ENCODE measurements at regions not wholly inside any gene's neighbourhood (a gene's known extent, or its start where the extent isn't known, plus 50 kb on each side); places are given as distances from the start of the nearest gene placed in this dataset.

- no peak for TF ChIP-seq HNF4G (IDR thresholded peaks at IDR 0.05)
- TF ChIP-seq FOXA1 (IDR thresholded peaks at IDR 0.05), result no peak
- TF ChIP-seq TAF1 (conservative IDR thresholded peaks at IDR 0.05), result no peak
- no peak for TF ChIP-seq RXRA (IDR thresholded peaks at IDR 0.05)
- no peak for TF ChIP-seq ATF3 (IDR thresholded peaks at IDR 0.05)
- TF ChIP-seq CTCF (IDR thresholded peaks at IDR 0.05; ENCODE audit: low read depth, low read length, missing input control), result no peak
- TF ChIP-seq GABPA (IDR thresholded peaks at IDR 0.05 in 1 of 2, conservative IDR thresholded peaks at IDR 0.05 in 1 of 2), result no peak
- no peak for TF ChIP-seq ZBTB33 (IDR thresholded peaks at IDR 0.05)
- no peak for TF ChIP-seq FOXA2 (IDR thresholded peaks at IDR 0.05)
- TF ChIP-seq YY1 (IDR thresholded peaks at IDR 0.05), result no peak
- no peak for TF ChIP-seq SP1 (IDR thresholded peaks at IDR 0.05)
- no peak for TF ChIP-seq REST (IDR thresholded peaks at IDR 0.05)
- TF ChIP-seq NR2F2 (IDR thresholded peaks at IDR 0.05), result no peak
- no peak for TF ChIP-seq HNF4A (conservative IDR thresholded peaks at IDR 0.05)
- no peak overlapping the region for H3K9ac ChIP-seq (ENCODE audit: low read depth in 1 of 2, low read length in 2 of 2)
- WGBS, result 60% methylated on average over 14 of the region's 14 CpGs
These were observed 111.0 kb downstream of the CHST1 start for GRCh38 chr11:45554230-45554967.

GRCh38 chr11:45553383-45553936 is 112.0 kb downstream of the CHST1 start:
- H3K27ac ChIP-seq (ENCODE audit: low read depth in 1 of 2, low read length in 2 of 2), result no peak overlapping the region
- no peaks in the 10 kb centered on the region for H3K36me3 ChIP-seq (ENCODE audit: control insufficient read depth in 4 of 4, insufficient read depth in 3 of 4, low read depth in 1 of 4, low read length in 3 of 4)
- DNase-seq (ENCODE audit: low spot score), result no peak
- no peaks in the 10 kb centered on the region for H3K27me3 ChIP-seq (ENCODE audit: control insufficient read depth in 4 of 4, insufficient read depth in 4 of 4, low read length in 3 of 4)
- H3K4me1 ChIP-seq (ENCODE audit: control insufficient read depth in 4 of 4, insufficient read depth in 4 of 4, low read length in 3 of 4), result no peaks in the 10 kb centered on the region
- no peak overlapping the region for H3K9ac ChIP-seq (ENCODE audit: low read depth in 1 of 2, low read length in 2 of 2)
- H3K4me3 ChIP-seq (ENCODE audit: low read depth in 1 of 3, low read length in 3 of 3), result no peak overlapping the region
- TF ChIP-seq HNF4G (IDR thresholded peaks at IDR 0.05), result no peak
- TF ChIP-seq NR2F2 (IDR thresholded peaks at IDR 0.05), result no peak
- no peak for TF ChIP-seq SP1 (IDR thresholded peaks at IDR 0.05)
- WGBS, result 90% methylated on average over 9 of the region's 9 CpGs
- no peaks in the 10 kb centered on the region for H3K9me3 ChIP-seq (ENCODE audit: control insufficient read depth in 4 of 4, low read length in 3 of 4)

More at GRCh38 chr11:45554230-45554967, 111.0 kb downstream of the CHST1 start:
- H3K9me3 ChIP-seq (ENCODE audit: control insufficient read depth in 4 of 4, low read length in 3 of 4), result no peaks in the 10 kb centered on the region
- no peak overlapping the region for H3K4me3 ChIP-seq (ENCODE audit: low read depth in 1 of 3, low read length in 3 of 3)
- H3K27ac ChIP-seq (ENCODE audit: low read depth in 1 of 2, low read length in 2 of 2), result no peak overlapping the region
- DNase-seq (ENCODE audit: low spot score), result no peak
- no peaks in the 10 kb centered on the region for H3K27me3 ChIP-seq (ENCODE audit: control insufficient read depth in 4 of 4, insufficient read depth in 4 of 4, low read length in 3 of 4)
- H3K36me3 ChIP-seq (ENCODE audit: control insufficient read depth in 4 of 4, insufficient read depth in 3 of 4, low read depth in 1 of 4, low read length in 3 of 4), result no peaks in the 10 kb centered on the region
- no peaks in the 10 kb centered on the region for H3K4me1 ChIP-seq (ENCODE audit: control insufficient read depth in 4 of 4, insufficient read depth in 4 of 4, low read length in 3 of 4)

All from liver (tissue), 8 donors.